ENCODE measurements at regions not wholly inside any gene's neighbourhood (a gene's known extent, or its start where the extent isn't known, plus 50 kb on each side); places are given as distances from the start of the nearest gene placed in this dataset.
A peak's percentile ranks its signal among the peaks of the same experiment; 100 is the strongest.

- peak; percentile 77 for DNase-seq
These were observed 57.8 kb upstream of the C5orf46 start for GRCh38 chr5:147963948-147964693.

GRCh38 chr5:147963436-147963835 lies 57.1 kb upstream of the C5orf46 start:
- DNase-seq: no peak

- DNase-seq: no peak
These were observed 54.9 kb upstream of the C5orf46 start for GRCh38 chr5:147961208-147961749.

GRCh38 chr5:147957901-147958300 lies 51.6 kb upstream of the C5orf46 start:
- DNase-seq: no peak

- no peak for DNase-seq
These were observed 50.5 kb upstream of the C5orf46 start for GRCh38 chr5:147956842-147957223.

- no peak for DNase-seq
These were observed 49.9 kb upstream of the C5orf46 start for GRCh38 chr5:147956064-147956841.
